ENCODE measurements at regions not wholly inside any gene's neighbourhood (a gene's known extent, or its start where the extent isn't known, plus 50 kb on each side); places are given as distances from the start of the nearest gene placed in this dataset.

DNA sequence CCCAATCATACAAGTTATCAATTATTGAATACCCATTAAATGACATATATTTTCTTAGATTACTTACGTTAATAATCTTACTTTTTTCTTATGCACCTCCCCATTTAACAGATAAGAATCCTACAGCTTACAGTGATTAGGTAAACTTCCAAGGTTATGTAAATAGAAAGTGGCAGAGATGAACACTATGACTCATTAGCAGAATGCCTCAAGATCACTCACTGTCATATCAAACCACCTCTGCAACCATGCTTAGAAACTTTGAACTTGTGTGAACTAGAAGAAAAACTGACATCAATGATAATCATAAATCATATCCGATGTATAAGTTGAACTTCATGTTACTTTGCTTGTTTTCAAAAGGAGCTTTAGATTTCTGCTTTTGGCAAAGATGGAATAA, 911.6 kb upstream of the ARPP21 start:
- no peak for DNase-seq
- Mint-ChIP-seq H3K27me3 (peaks cover 5% of the 10 kb centered on the region), H3K27ac (no peak overlapping the region), H3K4me1 (no peaks in the 10 kb centered on the region), H3K4me3 (no peak overlapping the region), H3K9me3 (ENCODE audit: low read depth) (peaks cover 1% of the 10 kb centered on the region), H3K36me3 (ENCODE audit: low read depth) (no peaks in the 10 kb centered on the region)
- CTCF ChIA-PET: interaction anchor here (0.6 kb wide), 1 partner anchor 1181 kb away, joined by 3 read pairs; no protein-coding TSS in a partner anchor
- peak; percentile 60 for ATAC-seq
- intact Hi-C loops (cut with DNase I, micrococcal nuclease): loop anchor here in 1 of 2 experiments (5.0 kb wide), 1 partner anchor 465 kb away; no protein-coding TSS in a partner anchor
- POLR2A ChIA-PET: no interaction called here

DNA sequence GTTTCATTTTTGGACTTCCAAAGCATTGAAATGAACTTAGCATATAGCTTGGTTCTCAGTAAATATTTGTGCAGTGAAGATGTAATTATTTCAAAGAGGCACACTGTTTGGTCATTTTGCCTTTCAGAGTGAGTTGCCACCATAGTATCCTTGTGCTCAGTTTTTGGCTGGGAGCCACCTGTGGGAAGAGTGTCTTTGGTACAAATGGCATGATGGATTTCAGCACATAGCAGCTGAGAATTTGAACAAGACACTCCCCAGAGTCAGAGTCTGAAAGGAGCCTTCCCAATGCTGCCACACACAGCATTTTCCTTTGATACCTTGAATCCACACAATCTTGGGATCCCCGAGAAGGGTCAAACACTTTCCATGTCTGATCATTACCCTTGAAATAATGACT, 897.2 kb upstream of the ARPP21 start:
- H3K4me3 Mint-ChIP-seq: no peak overlapping the region
- intact Hi-C loops (cut with DNase I, micrococcal nuclease): no loop called here
- no peak for DNase-seq
- ATAC-seq: no peak
- ChIA-PET POLR2A (no interaction called here), CTCF (no interaction called here)
- H3K27ac Mint-ChIP-seq: no peak overlapping the region
- no peaks in the 10 kb centered on the region for H3K9me3 Mint-ChIP-seq (ENCODE audit: low read depth)
- no peaks in the 10 kb centered on the region for H3K27me3 Mint-ChIP-seq
- H3K36me3 Mint-ChIP-seq (ENCODE audit: low read depth): no peaks in the 10 kb centered on the region
- no peaks in the 10 kb centered on the region for H3K4me1 Mint-ChIP-seq

DNA sequence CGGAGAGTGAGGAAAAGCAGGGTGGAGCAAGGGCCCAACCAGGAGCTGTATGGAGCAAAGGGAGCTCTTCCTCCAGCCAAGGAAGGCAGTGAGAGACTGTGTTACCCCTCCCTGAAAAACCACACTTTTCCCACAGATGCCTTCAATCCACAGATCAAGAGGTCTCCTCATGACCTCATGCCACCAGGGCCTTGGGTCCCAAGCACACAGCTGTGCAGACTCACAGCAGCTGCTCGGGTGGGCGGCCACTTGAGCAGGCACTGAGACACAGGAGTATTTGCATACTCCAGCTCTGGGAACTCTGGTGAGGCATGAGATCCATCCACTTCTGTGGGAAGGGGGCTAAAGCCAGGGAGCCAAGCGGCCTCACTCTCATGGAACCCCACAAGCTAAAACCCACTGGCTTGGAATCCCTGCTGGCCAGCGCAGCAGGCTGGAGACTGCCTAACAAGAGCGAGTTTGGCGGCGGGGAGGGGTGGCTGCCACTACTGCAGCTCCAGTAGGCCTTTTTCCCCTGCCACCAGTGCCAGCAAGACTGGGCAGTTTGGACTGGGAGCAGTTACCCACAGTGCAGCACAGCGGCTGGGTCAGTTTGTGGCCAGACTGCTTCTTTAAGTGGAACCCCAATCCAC, 880.6 kb upstream of the ARPP21 start:
- H3K4me3 Mint-ChIP-seq: no peak overlapping the region
- no peaks in the 10 kb centered on the region for H3K36me3 Mint-ChIP-seq (ENCODE audit: low read depth)
- H3K4me1 Mint-ChIP-seq: no peaks in the 10 kb centered on the region
- no peak overlapping the region for H3K27ac Mint-ChIP-seq
- intact Hi-C loops (cut with DNase I, micrococcal nuclease): no loop called here
- DNase-seq (no peak), ATAC-seq (no peak)
- POLR2A ChIA-PET: no interaction called here
- CTCF ChIA-PET: interaction anchor here (0.6 kb wide), 1 partner anchor 38 kb away, joined by 3 read pairs; no protein-coding TSS in a partner anchor
- H3K27me3 Mint-ChIP-seq: no peaks in the 10 kb centered on the region
- H3K9me3 Mint-ChIP-seq (ENCODE audit: low read depth): peaks cover 3% of the 10 kb centered on the region

DNA sequence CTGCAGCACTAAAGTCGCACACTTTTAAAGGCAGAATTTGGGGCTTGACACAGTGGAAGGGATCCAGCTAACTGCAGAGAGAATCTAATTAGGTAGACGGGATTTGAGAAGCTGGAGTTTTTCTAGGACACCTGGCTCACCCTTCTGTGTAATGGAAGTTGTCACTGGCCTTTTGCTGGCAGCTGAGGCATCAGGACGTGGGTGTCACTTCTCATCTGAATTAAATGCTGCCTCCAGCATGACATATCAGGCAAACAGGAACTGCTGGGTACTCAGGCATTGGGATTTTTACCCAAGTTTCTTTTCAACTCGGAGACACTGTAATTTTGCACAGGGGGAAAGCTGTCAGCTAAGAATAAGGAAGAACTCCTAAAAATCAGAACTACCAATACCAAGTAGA, 861.9 kb upstream of the ARPP21 start:
- Mint-ChIP-seq H3K9me3 (ENCODE audit: low read depth) (peaks cover 2% of the 10 kb centered on the region), H3K4me3 (no peak overlapping the region), H3K4me1 (no peaks in the 10 kb centered on the region), H3K36me3 (ENCODE audit: low read depth) (no peaks in the 10 kb centered on the region), H3K27me3 (no peaks in the 10 kb centered on the region), H3K27ac (no peak overlapping the region)
- no peak for DNase-seq
- ChIA-PET CTCF (no interaction called here), POLR2A (no interaction called here)
- ATAC-seq: no peak
- intact Hi-C loops (cut with DNase I, micrococcal nuclease): no loop called here

DNA sequence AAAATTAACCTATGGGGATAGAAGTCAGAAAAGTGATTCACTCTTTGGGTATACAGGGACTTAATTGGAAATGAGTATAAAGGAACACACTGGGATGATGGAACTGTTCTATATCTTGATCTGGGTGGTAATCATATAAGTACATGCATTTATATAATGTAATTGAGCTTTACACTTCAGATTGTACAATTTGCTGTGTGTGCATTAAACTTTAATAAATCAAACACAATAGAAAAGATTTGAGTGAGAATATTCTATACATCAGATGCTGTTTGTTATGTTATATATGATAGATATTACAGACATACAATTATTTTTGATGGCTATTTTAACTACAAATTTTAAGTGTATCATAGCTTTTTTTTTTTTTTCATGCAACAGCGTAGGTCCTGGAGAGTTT, 860.2 kb upstream of the ARPP21 start:
- no peaks in the 10 kb centered on the region for H3K27me3 Mint-ChIP-seq
- H3K9me3 Mint-ChIP-seq (ENCODE audit: low read depth): no peaks in the 10 kb centered on the region
- ChIA-PET POLR2A (no interaction called here), CTCF (no interaction called here)
- no peaks in the 10 kb centered on the region for H3K4me1 Mint-ChIP-seq
- intact Hi-C loops (cut with DNase I, micrococcal nuclease): no loop called here
- no peak overlapping the region for H3K27ac Mint-ChIP-seq
- ATAC-seq (no peak), DNase-seq (no peak)
- H3K4me3 Mint-ChIP-seq: no peak overlapping the region
- H3K36me3 Mint-ChIP-seq (ENCODE audit: low read depth): no peaks in the 10 kb centered on the region

DNA sequence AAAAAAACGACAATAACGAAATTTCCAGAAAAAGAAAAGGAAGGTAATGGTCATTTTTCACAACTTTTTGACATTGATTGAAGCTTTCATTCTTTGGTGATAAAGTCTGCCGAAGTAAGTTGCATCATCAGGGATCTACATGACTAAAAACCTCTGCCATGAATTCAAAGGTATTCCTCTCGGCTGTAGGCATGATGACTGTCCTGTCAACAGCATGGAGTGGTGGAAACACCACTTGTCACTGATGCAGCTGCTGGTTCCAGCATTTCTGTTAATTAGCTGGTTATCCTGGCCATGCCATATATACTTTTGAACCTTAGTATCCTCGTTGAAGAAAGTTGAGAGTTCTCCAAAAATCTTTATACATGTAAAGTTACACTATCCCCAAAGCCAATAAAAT, 859.0 kb upstream of the ARPP21 start:
- Mint-ChIP-seq H3K4me3 (no peak overlapping the region), H3K4me1 (no peaks in the 10 kb centered on the region), H3K27ac (no peak overlapping the region), H3K36me3 (ENCODE audit: low read depth) (no peaks in the 10 kb centered on the region), H3K9me3 (ENCODE audit: low read depth) (no peaks in the 10 kb centered on the region), H3K27me3 (no peaks in the 10 kb centered on the region)
- intact Hi-C loops (cut with DNase I, micrococcal nuclease): no loop called here
- no peak for ATAC-seq
- CTCF ChIA-PET: no interaction called here
- POLR2A ChIA-PET: no interaction called here
- no peak for DNase-seq

DNA sequence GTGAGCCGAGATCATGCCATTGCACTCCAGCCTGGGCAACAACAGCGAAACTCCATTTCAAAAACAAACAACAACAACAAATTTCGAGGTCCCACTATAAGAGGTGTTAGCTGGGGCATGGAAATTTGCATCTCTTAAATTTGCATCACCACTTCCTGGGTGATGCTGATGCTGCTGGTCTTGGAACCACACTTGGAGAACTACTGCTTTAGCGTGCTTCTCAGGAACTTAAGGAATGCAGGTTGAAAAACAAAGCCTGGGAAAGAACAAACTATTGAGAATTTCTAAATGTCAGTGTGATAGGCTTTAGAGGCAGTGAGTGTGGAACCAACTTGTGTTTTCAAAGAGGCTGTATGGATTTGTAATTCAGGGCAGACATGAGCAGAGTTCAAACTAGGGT, 858.4 kb upstream of the ARPP21 start:
- H3K27me3 Mint-ChIP-seq: no peaks in the 10 kb centered on the region

DNA sequence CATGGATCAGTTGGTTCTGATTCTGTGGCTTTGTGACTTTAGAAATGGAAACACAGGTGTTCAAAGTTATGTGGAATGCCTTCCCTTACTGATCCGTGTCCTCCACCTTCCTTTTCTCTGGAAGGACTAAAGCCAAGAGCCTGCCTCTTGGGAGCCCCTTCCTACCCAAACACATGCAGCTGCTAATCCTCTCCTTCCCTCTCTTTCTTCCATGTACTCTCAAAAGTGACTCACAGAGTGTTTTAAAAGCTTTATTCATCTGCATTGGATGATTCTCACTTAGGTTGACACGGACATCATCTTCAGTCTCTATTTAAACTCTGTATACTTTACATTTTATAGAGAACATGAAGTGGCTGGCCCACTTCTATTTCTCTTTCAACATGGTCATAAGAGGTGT, 856.5 kb upstream of the ARPP21 start:
- no peak for DNase-seq
- no peak overlapping the region for H3K27ac Mint-ChIP-seq
- no peaks in the 10 kb centered on the region for H3K27me3 Mint-ChIP-seq
- no peaks in the 10 kb centered on the region for H3K9me3 Mint-ChIP-seq (ENCODE audit: low read depth)
- CTCF ChIA-PET: no interaction called here
- ATAC-seq: no peak
- no peaks in the 10 kb centered on the region for H3K36me3 Mint-ChIP-seq (ENCODE audit: low read depth)
- H3K4me3 Mint-ChIP-seq: no peak overlapping the region
- intact Hi-C loops (cut with DNase I, micrococcal nuclease): no loop called here
- no peaks in the 10 kb centered on the region for H3K4me1 Mint-ChIP-seq
- POLR2A ChIA-PET: no interaction called here

More for the DNA sequence above, 858.4 kb upstream of the ARPP21 start:
- ATAC-seq (no peak), DNase-seq (no peak)
- no peak overlapping the region for H3K27ac Mint-ChIP-seq
- no peaks in the 10 kb centered on the region for H3K9me3 Mint-ChIP-seq (ENCODE audit: low read depth)
- no peaks in the 10 kb centered on the region for H3K36me3 Mint-ChIP-seq (ENCODE audit: low read depth)
- intact Hi-C loops (cut with DNase I, micrococcal nuclease): no loop called here
- H3K4me1 Mint-ChIP-seq: no peaks in the 10 kb centered on the region
- ChIA-PET CTCF (no interaction called here), POLR2A (no interaction called here)
- H3K4me3 Mint-ChIP-seq: no peak overlapping the region

DNA sequence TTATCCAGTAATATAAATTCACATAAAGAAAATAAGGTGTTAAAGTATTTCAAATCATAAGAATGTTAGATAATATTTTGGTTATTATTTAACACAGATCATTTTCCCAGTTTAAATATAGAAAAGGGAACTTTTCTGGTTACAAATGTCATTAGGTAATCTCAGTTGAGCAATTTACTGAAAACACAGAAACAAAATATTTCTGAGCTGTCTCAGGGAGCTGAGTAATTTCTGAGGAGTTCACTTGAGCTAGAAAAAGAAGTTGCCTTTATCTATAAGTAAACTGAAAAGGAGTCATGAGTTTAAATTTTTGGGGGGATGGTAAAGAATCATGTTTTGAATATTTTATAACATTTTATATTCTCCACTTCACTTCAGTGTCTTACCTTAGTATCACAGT, 855.4 kb upstream of the ARPP21 start:
- ChIA-PET POLR2A (no interaction called here), CTCF (no interaction called here)
- no peak overlapping the region for H3K4me3 Mint-ChIP-seq
- no peak overlapping the region for H3K27ac Mint-ChIP-seq
- no peak for ATAC-seq
- H3K9me3 Mint-ChIP-seq (ENCODE audit: low read depth): no peaks in the 10 kb centered on the region
- no peak for DNase-seq
- intact Hi-C loops (cut with DNase I, micrococcal nuclease): no loop called here
- no peaks in the 10 kb centered on the region for H3K4me1 Mint-ChIP-seq
- no peaks in the 10 kb centered on the region for H3K27me3 Mint-ChIP-seq
- no peaks in the 10 kb centered on the region for H3K36me3 Mint-ChIP-seq (ENCODE audit: low read depth)

DNA sequence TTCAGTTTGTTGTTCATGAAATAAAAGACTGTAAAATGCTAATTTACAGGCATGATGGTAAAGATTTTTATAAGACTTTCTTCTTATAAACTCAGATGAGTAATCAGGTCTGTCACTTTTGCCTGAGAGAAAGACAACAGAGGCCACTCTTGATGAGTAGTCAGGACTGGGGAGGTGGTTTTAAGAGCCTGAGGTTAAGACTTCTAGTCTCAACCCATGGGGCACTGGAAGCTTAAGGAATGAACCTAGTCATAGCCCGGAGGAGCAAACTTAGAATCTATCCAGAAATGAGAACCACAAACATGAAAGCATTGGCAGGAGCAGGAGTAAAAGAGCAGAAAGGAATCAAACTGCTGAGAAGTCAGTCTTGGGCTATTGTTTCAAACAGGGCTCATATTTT, 846.3 kb upstream of the ARPP21 start:
- intact Hi-C loops (cut with DNase I, micrococcal nuclease): no loop called here
- Mint-ChIP-seq H3K4me3 (no peak overlapping the region), H3K27me3 (peaks cover 2% of the 10 kb centered on the region), H3K27ac (no peak overlapping the region), H3K36me3 (ENCODE audit: low read depth) (no peaks in the 10 kb centered on the region), H3K4me1 (no peaks in the 10 kb centered on the region), H3K9me3 (ENCODE audit: low read depth) (no peaks in the 10 kb centered on the region)
- no peak for ATAC-seq
- POLR2A ChIA-PET: no interaction called here
- no peak for DNase-seq
- CTCF ChIA-PET: no interaction called here

DNA sequence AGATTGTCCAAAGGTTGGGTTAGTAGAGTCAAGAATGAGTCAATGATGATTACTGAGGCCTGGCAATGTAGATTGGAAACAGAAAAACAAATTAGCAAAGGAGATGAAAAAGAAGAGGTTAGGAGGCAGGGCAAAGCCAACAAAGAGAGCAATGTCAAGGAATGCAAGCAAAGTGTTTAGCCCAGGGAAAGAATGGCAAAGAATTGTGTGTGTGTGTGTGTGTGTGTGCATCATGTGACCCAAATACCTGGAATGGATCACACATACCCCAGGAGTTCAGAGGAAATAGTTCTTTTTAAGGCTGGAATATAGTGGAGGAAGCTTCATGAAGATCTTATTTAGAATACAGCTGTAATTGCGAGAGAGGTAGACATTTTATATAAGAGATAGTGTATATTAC, 831.7 kb upstream of the ARPP21 start:
- Mint-ChIP-seq H3K27ac (no peak overlapping the region), H3K27me3 (no peaks in the 10 kb centered on the region), H3K36me3 (ENCODE audit: low read depth) (no peaks in the 10 kb centered on the region), H3K4me1 (no peaks in the 10 kb centered on the region), H3K4me3 (no peak overlapping the region), H3K9me3 (ENCODE audit: low read depth) (no peaks in the 10 kb centered on the region)
- intact Hi-C loops (cut with DNase I, micrococcal nuclease): no loop called here
- ChIA-PET CTCF (no interaction called here), POLR2A (no interaction called here)
- ATAC-seq: no peak
- DNase-seq: no peak

DNA sequence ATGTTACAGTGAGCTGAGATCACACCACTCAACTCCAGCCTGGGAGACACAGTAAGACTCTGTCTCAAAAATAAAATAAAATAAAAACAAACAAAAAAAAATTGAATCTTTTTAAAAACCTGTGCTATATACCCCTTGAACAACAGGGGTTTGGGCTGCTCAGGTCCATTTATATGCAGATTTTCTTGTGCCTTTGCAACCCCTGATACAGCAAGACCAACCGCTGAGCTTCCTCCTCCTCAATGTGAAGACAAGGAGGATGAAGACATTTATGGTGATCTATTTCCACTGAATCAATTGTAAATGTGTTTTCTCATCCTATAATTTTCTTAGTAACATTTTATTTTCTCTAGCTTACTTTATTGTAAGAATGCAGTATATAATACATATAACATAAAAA, 831.0 kb upstream of the ARPP21 start:
- no peaks in the 10 kb centered on the region for H3K27me3 Mint-ChIP-seq
- ATAC-seq: no peak
- CTCF ChIA-PET: interaction anchor here (1.2 kb wide), 1 partner anchor 10 kb away, joined by 3 read pairs; no protein-coding TSS in a partner anchor

DNA sequence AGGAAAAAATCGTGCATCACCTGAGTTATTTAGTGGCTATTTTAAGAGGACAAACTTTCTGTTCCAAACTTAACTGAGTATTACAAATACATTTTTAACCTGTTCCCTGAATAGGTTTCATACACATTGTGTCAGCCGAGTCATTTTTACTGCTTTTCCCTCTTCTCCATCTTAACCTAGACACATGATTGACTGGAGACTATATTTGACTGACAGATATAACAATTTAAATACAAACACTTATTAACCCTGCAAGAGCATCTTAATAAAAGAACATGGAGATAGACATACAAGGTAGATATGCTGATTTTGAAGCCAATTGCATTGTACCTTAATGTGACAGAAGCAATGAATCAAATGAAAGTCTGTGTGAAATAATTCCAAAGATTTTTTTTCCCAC, 810.5 kb upstream of the ARPP21 start:
- Mint-ChIP-seq H3K27me3 (no peaks in the 10 kb centered on the region), H3K4me1 (no peaks in the 10 kb centered on the region), H3K9me3 (ENCODE audit: low read depth) (peaks cover 2% of the 10 kb centered on the region), H3K36me3 (ENCODE audit: low read depth) (no peaks in the 10 kb centered on the region), H3K4me3 (no peak overlapping the region), H3K27ac (no peak overlapping the region)
- intact Hi-C loops (cut with DNase I, micrococcal nuclease): no loop called here
- ATAC-seq (no peak), DNase-seq (no peak)
- ChIA-PET POLR2A (no interaction called here), CTCF (no interaction called here)

More for the DNA sequence above, 831.0 kb upstream of the ARPP21 start:
- DNase-seq: no peak
- POLR2A ChIA-PET: no interaction called here
- Mint-ChIP-seq H3K36me3 (ENCODE audit: low read depth) (no peaks in the 10 kb centered on the region), H3K27ac (no peak overlapping the region), H3K9me3 (ENCODE audit: low read depth) (no peaks in the 10 kb centered on the region), H3K4me1 (no peaks in the 10 kb centered on the region), H3K4me3 (no peak overlapping the region)
- intact Hi-C loops (cut with DNase I, micrococcal nuclease): no loop called here
